RWPE1 (cell line): ENCODE measurements at regions not wholly inside any gene's neighbourhood (a gene's known extent, or its start where the extent isn't known, plus 50 kb on each side); places are given as distances from the start of the nearest gene placed in this dataset.

Experiments used
- CTCF ChIA-PET: fragments of 350-600 bp; sonication (Branson Sonifier 250); formaldehyde crosslinking; extraction: SDS; loops from one replicate; lab custom pipeline; 2021; lab: Yijun Ruan, JAX
- POLR2A ChIA-PET: fragments of 400-600 bp; formaldehyde crosslinking; extraction: SDS; loops from one replicate; lab custom pipeline; 2020; ENCODE audit warnings: antibody characterized with exemption; ENCODE audit not compliant: low non-redundant PET; lab: Yijun Ruan, JAX
- DNase-seq: peaks from one replicate; pipeline ENCODE4 v3.0.0; 2012; ENCODE audit warnings: low spot score
- H3K27ac ChIP-seq: fragments of 450-650 bp; 2 replicates; pipeline ENCODE4 v1.5.1; 2017
- TF ChIP-seq, protein P1 (sequence below): fragments of 450-650 bp; conservative IDR thresholded peaks from 2 replicates; pipeline ENCODE4 v1.5.1; 2017; ENCODE audit warnings: low read depth, mild to moderate bottlenecking

DNA sequence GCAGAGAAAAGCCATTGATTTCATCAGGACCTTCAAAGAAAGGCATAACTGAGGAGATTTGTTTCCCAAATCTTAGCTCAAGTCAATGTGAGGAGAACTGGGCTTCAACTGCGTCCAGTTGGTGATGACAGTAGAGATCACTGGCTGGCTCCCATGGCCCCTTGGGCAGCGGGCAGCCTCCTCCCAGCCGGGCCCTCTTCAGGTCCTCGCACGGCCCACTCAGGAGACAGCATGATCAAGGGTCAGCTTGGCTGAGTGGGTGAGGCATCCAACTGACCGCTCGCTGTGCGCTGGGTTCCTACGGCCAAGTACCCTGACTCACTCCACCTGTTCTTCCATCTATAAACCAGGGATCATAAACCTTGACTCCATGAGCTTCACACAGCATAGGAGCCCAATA is 274.0 kb downstream of the NSG2 start:
- TF ChIP-seq, protein P1, sequence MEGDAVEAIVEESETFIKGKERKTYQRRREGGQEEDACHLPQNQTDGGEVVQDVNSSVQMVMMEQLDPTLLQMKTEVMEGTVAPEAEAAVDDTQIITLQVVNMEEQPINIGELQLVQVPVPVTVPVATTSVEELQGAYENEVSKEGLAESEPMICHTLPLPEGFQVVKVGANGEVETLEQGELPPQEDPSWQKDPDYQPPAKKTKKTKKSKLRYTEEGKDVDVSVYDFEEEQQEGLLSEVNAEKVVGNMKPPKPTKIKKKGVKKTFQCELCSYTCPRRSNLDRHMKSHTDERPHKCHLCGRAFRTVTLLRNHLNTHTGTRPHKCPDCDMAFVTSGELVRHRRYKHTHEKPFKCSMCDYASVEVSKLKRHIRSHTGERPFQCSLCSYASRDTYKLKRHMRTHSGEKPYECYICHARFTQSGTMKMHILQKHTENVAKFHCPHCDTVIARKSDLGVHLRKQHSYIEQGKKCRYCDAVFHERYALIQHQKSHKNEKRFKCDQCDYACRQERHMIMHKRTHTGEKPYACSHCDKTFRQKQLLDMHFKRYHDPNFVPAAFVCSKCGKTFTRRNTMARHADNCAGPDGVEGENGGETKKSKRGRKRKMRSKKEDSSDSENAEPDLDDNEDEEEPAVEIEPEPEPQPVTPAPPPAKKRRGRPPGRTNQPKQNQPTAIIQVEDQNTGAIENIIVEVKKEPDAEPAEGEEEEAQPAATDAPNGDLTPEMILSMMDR: no peak
- H3K27ac ChIP-seq: no peak overlapping the region
- DNase-seq: no peak
- ChIA-PET CTCF (interaction anchor here (0.6 to 3.4 kb wide), 4 partner anchors 8 to 590 kb away, joined by 3 to 41 read pairs (median 3); partner anchors contain the start of gene NSG2), POLR2A (no interaction called here)

DNA sequence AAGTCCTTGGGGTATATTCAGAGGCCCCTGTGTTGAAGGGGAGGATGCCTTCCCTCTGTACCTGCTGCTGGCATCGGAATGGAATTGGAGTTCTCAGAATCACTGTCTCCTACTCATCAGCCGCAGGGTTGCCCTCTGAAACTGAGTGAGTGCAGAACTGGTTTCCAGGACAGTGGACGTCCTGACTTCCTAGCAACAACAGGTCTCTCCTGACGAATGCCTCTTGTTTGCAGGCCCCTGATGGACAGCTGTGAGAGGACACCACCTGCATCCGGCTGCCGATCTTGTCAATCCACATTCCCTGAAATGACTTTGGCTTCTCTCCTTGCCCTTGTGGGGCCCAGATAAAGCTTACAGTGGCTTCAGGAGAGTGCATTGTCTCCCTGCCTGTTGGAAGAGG is 274.5 kb downstream of the NSG2 start:
- CTCF ChIA-PET: interaction anchor here (0.6 to 1.1 kb wide), 2 partner anchors 8 to 98 kb away, joined by 3 read pairs; no protein-coding TSS in a partner anchor
- no peak for DNase-seq
- TF ChIP-seq, protein P1: no peak
- POLR2A ChIA-PET: no interaction called here
- H3K27ac ChIP-seq: no peak overlapping the region

DNA sequence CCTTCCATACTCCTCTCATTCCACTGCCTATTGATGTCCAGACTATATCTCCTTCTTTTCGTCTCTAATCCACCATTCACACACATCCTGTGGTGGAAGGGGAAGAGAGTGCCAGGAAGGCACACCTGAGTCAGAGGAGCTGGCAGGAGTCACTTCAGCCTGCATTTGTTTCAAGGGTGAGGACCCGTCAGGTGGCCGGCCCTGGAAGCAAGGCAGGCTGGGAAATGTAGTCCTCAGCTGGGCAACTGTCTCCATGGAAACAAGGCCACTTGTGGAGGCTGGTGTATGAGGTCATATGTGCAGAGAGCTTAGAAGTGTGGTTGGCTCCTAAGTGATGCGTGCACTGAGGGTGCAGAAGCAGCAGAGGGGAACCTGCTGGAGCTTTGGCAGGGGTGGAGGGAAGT is 278.4 kb downstream of the NSG2 start:
- CTCF ChIA-PET: interaction anchor here (0.7 to 1.2 kb wide), 5 partner anchors 12 to 470 kb away, joined by 3 to 6 read pairs (median 3); partner anchors contain the start of gene NSG2
- DNase-seq: peak; percentile 66
- no peak overlapping the region for H3K27ac ChIP-seq
- TF ChIP-seq, protein P1: no peak
- POLR2A ChIA-PET: no interaction called here

DNA sequence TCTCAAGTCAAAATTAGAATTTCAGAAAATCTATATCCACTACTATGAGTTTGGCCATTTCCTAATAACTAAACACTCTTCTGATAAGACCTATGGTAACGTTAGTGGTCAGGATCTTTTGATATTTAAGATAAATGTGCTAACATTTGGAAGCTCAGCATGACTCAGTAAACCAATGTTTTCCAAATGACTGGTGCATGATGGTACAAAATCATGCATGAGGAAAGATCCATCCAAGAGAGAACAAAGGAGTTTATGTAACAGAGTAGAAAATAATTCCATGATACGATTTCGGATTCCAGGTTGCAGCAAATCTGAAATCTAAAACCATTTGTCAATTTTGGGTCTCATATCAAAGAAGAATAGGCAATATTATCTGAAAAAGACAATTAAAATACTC is 279.2 kb downstream of the NSG2 start:
- no peak for DNase-seq
- ChIA-PET CTCF (interaction anchor here (0.6 to 1.2 kb wide), 8 partner anchors 7 to 593 kb away, joined by 3 to 6 read pairs (median 3); partner anchors contain the start of gene NSG2), POLR2A (no interaction called here)
- TF ChIP-seq, protein P1: no peak
- no peak overlapping the region for H3K27ac ChIP-seq

DNA sequence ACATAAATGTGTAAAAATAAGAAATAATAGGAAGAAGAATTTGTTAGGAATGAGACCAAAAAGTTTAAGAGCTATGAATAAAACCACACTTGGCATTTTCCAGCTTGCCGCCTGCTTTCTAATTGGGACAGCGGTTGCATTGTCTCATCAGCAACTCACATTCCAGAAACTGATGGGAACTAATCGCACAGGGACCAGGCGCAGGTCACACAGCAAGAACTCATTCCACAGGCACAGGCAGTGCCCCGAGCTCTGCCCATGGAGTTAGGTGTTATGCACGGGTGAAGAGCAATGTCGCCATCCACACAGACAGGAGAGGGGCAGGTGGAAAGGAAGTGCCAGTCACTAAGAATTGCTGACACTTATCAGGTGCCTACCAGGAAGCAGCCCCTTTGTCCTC is 279.9 kb downstream of the NSG2 start:
- no peak for DNase-seq
- ChIA-PET POLR2A (no interaction called here), CTCF (interaction anchor here (0.6 to 0.7 kb wide), 5 partner anchors 8 to 772 kb away, joined by 3 to 4 read pairs (median 3); no protein-coding TSS in a partner anchor)
- TF ChIP-seq, protein P1: no peak
- H3K27ac ChIP-seq: no peak overlapping the region

DNA sequence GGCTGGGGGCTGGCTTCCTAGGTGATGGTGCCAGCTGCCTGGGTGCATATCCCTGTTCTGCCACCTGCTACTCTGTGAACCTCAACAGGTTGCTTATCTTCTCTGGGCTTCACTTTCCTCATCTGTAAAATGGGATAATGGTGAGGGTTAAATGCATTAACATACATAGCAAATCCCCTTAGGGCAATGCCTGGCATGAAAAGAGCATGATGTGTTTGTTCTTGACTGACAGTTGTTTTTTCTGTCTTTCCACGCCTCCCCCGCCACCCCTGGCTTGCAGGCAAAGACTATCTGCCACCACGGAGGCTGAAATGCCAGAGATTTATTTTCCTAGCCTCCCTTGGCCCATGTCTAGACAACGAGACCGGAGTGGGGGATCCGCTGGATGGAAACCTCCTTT is 280.5 kb downstream of the NSG2 start:
- no peak for DNase-seq
- H3K27ac ChIP-seq: no peak overlapping the region
- CTCF ChIA-PET: interaction anchor here (0.6 to 2.2 kb wide), 4 partner anchors 14 to 444 kb away, joined by 3 to 19 read pairs (median 8); no protein-coding TSS in a partner anchor
- TF ChIP-seq, protein P1: no peak
- POLR2A ChIA-PET: no interaction called here
